A549 (cell line): ENCODE measurements at regions not wholly inside any gene's neighbourhood (a gene's known extent, or its start where the extent isn't known, plus 50 kb on each side); places are given as distances from the start of the nearest gene placed in this dataset.

Source experiments
- CTCF ChIP-seq: fragments of >200 bp; sonication (Bioruptor Twin); formaldehyde crosslinking; IDR thresholded peaks from 3 replicates; pipeline ENCODE4 v1.5.1; 2016
- ELK1 ChIP-seq: fragments of 150-350 bp; IDR thresholded peaks from 2 replicates; pipeline ENCODE4 v1.6.1; 2014; ENCODE audit warnings: low read depth, mild to moderate bottlenecking, low read length
- KDM1A ChIP-seq: fragments of 200-600 bp; sonication (generic); IDR thresholded peaks from 2 replicates; pipeline ENCODE4 v1.6.1; 2016; ENCODE audit warnings: low read depth, mild to moderate bottlenecking
- MAFK ChIP-seq: fragments of 450-650 bp; IDR thresholded peaks from 2 replicates; pipeline ENCODE4 v1.6.1; 2014; ENCODE audit not compliant: partially characterized antibody
- MAZ ChIP-seq: fragments of 150-350 bp; IDR thresholded peaks from 2 replicates; pipeline ENCODE4 v1.6.1; 2014; ENCODE audit warnings: antibody characterized with exemption, low read depth, low read length, borderline replicate concordance
- NFE2L2 ChIP-seq: fragments of 150-350 bp; conservative IDR thresholded peaks from 2 replicates; pipeline ENCODE4 v1.6.1; 2014; ENCODE audit warnings: low read length
- PBX3 ChIP-seq: IDR thresholded peaks from 2 replicates; pipeline ENCODE4 v1.6.1; 2012
- POLR2A ChIP-seq: IDR thresholded peaks from 2 replicates; pipeline ENCODE4 v1.6.1; 2012; ENCODE audit warnings: mild to moderate bottlenecking, low read length
- SREBF2 ChIP-seq: fragments of 450-650 bp; IDR thresholded peaks from 2 replicates; pipeline ENCODE4 v1.6.1; 2014; ENCODE audit warnings: mild to moderate bottlenecking, moderate library complexity
- USF2 ChIP-seq: fragments of 450-650 bp; IDR thresholded peaks from 2 replicates; pipeline ENCODE4 v1.6.1; 2014; ENCODE audit warnings: antibody characterized with exemption
- ZC3H11A ChIP-seq: fragments of 450-650 bp; IDR thresholded peaks from 2 replicates; pipeline ENCODE4 v1.6.1; 2014; ENCODE audit warnings: antibody characterized with exemption, mild to moderate bottlenecking
- ZFP36 ChIP-seq: fragments of 450-650 bp; IDR thresholded peaks from 2 replicates; pipeline ENCODE4 v1.6.1; 2014; ENCODE audit warnings: borderline replicate concordance; ENCODE audit not compliant: partially characterized antibody

GRCh38 chr18:27687351-27687979, 489.5 kb downstream of the CDH2 start:
- TF ChIP-seq CTCF: no peak
- TF ChIP-seq MAFK: no peak
- TF ChIP-seq POLR2A: no peak
- no peak for TF ChIP-seq USF2
- TF ChIP-seq PBX3: no peak
- no peak for TF ChIP-seq ELK1
- no peak for TF ChIP-seq MAZ
- no peak for TF ChIP-seq SREBF2
- TF ChIP-seq ZFP36: no peak
- TF ChIP-seq KDM1A: no peak
- no peak for TF ChIP-seq ZC3H11A
- no peak for TF ChIP-seq NFE2L2
